ENCODE measurements at regions not wholly inside any gene's neighbourhood (a gene's known extent, or its start where the extent isn't known, plus 50 kb on each side); places are given as distances from the start of the nearest gene placed in this dataset.

DNA sequence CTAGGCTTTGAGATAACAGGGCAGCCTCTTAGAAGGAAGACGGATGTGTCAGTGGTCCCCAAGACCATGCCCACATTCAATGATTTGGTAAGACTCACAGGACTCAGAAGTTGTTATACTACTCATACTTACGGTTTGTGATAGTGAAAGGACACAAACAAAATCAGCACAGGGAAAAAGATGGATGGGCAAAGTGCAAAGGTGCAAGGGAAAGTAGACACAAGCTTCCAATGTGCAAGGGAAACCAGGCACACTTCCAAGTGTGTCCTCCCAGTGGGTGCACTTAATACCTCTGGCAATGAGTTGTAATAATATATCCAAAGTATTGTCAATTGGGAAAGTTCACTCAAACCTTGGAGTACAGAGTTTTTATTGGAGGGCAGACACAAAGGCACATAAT, 53.8 kb upstream of the VCX start:
- DNase-seq, result no peak

DNA sequence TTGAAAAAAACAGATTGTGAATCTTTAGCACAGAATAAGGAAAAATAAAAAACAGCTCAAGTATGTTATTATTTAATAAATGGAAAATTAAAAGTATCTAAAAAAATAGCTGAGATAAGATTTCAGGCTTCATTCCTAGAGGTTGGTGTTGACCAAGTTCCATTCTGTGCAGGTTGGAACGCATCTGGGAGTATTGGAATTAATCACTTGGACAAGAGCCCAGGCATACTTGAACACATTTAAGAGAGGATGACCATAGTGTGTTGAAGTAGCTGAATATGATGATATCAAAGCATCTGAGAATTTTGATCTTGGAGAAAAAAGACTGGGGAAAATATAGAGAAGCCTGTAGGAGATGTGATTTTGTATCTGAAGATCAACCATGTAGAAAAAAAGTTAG, 54.6 kb upstream of the VCX start:
- DNase-seq, result no peak

DNA sequence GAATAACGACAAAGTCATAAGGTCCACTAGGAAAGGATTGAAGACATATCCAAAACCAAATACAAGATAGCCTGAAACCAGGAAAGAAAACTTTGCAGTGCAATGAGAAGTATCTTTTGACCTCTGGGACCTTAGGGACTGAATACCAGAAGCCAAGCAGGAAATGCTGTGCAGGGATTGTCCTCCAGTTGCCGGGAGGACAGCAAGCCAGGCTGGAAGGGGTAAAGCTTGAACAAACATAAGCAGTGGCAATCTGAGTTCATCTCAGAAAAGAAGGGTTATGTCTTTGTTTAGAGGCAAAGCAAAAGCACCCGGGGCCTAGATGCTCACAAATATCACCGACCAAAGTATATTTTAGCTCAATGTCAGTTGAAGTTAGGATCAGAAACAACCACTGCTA, 55.3 kb upstream of the VCX start:
- no peak for DNase-seq

DNA sequence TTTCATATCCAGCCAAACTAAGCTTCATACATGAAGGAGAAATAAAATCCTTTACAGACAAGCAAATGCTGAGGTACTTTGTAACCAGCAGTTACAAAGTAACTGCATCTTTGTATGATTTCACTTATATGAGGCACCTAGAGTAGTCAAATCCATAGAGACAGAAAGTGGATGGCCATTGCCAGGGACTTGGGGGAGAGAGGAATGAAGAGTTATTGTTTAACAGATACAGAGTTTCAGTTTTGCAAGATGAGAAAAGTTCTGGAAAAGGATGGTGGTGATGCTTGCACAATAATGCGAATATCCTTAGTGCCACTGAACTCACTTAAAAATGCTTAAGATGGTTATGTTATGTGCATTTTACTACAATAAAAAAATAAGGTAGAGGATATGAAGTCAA, 58.4 kb upstream of the VCX start:
- no peak for DNase-seq

DNA sequence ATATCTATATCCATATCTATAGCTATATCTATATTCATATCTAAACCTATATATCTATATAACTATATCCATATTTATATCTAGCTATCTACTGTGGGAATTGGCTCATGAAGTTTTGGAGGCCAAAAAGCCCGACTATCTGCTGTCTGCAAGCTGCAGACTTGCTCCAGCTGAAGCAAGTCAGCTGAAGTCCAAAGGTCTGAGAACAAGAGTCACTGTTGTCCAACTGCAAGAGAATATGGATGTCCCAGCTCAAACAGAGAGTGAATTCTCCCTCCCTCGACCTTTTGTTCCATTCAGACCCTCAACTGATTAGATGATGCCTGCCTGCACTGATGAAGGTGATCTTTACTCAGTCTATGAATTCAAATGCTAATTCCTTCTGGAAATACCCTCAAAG, 63.3 kb upstream of the VCX start:
- no peak for DNase-seq

DNA sequence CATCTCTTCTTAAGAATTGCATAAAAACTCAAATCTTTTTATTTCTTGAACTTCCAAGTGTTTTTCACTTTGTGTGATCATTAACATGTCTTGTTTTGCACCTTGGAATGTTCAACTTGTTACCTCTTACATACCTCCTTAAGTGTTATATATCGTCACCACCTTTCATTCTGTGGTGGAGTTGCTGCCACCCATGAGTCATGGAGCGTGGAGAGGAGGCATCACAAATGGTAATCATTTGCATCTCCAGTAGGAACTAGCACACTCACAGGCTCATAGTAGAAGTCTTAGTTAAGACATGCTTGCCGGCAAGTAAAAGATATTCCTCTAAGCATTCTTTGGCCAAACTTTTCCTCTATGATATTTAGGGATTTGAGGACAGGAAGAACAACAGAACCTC, 67.0 kb upstream of the VCX start:
- no peak for DNase-seq

DNA sequence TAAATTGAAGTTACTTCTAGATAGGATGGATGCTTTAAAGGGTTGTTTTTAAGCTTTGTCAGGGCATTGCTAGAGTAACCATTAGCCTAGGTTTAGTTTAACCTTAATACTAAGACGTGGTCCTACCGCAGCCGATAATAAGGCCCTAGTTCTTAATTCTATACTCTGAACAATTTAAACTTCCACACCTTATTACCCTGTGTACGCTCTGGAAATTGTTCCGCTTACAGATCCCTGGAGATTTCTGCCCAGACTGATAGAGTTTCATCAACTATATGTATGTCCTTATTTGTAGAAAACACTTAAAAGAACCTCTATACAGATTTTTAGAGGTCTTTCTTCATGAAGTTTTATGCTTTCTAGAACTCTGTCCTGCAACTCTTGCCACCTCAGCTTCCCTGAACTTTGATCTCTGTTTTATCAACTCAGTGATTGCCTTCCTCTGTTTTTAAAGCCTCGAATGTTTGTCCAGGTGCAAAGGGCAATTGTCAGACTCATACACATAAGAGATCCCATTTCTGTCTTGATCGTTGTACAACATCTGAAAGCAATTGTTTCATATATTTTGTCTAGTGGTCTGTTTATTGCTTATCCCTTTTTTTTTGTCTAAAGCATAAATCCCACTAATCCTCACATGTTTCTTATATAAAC, 71.1 kb upstream of the VCX start:
- DNase-seq, result no peak

DNA sequence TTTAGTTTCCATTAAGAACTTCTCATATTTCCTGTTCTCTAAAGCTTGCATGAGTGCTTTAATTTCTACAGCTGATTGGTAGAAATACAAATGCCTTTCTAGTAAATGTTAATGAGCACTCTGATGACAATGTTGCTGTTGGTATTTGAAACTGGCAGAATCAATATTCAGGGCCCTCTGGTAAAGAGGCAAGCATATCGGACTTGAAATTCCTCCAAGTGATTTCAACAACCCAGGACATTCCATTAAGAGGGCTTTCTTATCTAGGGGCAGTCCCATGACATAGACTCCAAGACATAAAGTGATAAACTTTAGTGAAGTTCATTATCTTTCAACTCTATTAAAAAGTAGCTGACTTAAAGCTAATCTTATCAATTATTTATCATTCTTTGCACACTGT, 83.1 kb upstream of the VCX start:
- no peak for DNase-seq

DNA sequence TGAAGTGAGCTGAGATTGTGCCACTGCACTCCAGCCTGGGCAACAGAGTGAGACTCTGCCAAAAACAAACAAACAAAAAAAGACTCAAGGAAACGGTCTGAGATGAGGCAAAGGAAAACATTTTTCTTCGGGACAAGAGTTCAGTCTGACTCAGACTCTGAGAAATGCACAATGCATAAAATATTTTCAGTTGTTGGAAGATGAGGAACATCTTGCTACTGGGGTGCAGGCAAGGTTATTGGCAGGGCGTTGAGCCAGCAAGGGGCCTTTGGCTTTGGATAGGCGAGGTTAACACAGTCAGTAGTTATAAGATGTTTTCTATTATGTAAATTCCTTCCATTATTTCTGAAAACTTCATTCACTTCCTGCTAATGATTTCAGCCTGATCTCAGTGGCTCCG, 96.1 kb upstream of the VCX start:
- DNase-seq, result peak; percentile 4

DNA sequence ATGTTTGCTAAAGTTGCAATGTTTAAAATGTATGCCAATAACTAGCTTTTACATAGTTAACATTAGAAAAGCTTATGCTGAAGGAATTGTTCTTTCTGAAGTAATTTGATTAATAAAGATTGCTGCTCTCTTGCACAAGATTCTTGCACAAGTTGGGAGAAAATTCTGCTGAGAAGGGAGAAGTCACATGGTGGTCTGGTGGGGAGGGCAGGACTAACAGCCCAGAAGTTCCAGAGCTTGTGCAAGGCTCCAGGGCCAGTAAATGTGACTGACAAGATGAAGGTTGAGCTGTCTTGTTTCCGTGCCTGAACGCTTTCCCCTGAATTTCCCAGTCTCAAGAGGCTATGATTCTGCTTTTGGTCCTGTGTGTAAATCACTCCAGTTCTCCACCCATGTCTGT, 112.9 kb upstream of the VCX start:
- DNase-seq, result no peak

DNA sequence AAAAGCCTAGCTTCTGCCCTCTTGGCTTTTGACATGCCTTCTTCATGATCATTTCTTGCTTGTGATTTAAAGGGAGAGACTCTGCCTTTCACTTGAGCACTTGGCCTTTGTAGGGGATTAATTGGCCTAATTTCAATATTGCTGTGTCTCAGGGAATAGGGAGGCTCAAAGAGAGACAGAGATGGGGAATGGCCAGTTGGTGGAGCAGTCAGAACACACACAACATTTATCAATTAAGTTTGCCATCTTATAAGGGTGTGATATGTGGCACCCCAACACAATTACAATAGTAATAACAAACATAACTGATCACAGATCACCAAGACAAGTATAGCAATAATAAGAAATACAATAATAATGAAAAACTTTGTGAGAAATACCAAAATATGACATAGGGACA, 122.5 kb upstream of the VCX start:
- DNase-seq, result no peak

DNA sequence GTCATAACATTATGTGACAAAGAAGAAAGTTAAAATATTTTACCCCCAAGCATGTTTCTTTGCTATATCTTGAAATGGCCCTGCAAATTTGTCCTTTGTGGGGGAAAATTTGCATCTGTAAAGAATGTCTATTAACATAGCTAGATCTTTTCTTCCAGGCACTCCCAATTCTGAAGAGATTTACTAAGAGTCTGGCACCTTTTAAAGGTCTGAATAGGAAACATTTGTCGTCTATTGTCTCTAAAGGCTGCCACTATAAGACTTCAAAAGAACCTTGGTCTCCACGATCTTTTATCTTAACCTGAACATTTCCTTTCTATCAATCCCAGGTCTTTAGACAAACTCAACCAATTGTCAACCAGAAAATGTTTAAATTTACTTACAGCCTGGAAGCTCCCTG, 128.6 kb upstream of the VCX start:
- DNase-seq, result no peak

DNA sequence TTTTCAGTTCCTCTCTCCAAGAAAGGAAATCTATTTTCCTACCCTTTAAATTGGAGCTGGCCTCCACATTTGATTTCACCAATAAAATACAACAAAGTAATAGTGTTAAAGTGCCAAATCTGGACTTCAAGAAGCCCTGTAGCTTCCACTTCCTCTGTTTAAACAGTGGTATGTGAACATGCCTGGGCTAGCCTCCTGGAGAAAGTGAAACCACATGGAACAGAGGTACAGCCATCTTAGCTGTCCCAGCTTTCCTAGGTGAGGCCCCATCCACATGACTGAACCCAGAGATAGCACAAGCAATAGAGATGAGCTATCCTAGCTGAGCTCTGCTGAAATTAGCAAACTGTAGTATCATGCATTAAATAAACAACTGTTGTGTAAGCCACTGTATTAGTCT, 131.8 kb upstream of the VCX start:
- peak; percentile 0 for DNase-seq

DNA sequence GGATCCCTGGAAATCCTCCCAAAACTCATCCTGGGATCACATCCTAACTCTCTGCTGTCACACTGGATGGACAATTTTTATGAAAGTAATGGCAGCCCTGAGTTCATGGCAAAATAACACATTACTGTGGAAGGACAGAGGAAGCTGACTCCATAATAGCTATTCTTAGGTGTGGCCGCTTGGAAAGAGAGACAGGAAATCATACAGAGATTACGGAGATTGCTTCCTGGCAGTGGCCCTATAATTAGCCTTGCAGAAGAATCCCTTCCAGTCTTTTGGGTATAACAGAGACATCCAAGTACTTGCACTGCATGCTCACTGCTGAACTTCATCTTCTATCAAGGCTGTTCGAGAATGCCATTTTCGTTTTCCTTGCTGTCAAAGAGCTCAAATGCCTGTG, 133.1 kb upstream of the VCX start:
- DNase-seq, result no peak

DNA sequence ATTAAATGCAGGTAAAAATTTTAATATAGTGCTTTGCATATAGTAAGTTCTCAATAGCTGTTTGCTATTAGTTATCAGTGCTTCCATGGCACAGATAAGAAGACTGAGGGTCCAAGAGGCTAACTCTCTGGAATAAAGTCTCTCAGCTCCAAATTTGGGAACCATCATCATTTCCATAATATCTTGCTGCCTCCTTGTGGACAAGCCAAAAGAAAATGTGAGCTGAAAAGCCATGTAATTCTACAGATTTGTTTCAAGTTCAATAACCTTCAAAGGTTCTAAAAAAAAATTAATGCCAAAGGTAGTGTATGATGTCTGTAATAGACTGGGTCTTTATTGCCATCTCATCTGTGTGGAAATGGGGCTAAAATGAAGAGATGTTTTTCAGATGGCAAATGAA, 136.9 kb upstream of the VCX start:
- peak; percentile 5 for DNase-seq

DNA sequence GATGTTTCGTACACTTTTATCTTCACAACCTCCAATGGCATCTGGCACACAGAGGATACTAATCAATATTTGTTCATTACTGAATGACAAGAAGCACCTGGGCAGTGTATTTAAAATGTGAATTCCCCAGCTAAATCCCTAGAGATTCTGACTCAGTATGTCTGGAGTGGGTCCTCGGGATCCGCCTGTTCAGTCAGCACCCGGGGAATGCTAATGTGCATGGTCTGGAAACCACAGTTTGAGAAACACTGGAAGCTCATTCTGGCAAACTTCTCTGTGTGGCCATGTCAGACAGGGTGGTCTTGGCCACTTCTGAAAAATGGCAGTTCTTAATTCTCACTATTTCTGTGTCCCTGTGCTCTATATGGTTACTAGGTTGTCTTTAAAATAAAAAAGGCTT, 138.8 kb upstream of the VCX start:
- DNase-seq, result peak; percentile 8

DNA sequence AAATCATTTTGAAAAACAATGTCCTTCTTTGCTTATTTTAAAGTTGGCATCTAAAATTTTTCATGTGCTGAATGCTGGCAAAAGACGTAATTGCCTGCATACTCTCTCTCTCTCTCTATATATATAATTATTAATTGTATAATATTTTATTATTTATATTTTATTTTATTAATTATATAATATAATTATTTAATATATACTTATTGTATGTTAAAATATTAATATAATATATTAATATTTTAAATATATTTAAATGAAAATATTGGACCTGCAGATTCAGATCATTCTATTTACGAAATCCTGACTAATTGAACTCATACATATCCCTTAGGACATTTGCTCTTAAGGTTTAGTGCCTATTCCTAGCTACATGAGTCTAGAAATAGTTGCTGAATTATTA, 144.7 kb upstream of the VCX start:
- no peak for DNase-seq

DNA sequence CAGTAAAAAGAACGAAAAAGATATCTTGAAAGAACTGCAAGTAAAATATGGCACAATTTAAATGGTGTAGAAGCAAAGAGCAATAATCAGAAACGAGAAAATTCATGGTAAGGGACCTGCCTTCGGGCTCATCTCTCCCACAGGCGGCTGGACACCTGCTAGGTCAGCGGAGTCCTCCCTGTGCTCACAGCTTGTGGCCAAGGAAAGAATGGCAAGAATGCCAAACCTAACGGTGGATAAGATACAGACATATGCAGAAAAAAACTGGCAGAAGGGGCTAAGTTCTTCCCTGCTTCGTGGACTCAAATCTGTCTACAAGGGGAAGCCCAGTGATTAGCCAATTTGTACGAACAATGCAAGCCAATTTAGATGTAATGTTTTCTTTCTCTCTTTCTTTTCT, 152.1 kb upstream of the VCX start:
- no peak for DNase-seq

DNA sequence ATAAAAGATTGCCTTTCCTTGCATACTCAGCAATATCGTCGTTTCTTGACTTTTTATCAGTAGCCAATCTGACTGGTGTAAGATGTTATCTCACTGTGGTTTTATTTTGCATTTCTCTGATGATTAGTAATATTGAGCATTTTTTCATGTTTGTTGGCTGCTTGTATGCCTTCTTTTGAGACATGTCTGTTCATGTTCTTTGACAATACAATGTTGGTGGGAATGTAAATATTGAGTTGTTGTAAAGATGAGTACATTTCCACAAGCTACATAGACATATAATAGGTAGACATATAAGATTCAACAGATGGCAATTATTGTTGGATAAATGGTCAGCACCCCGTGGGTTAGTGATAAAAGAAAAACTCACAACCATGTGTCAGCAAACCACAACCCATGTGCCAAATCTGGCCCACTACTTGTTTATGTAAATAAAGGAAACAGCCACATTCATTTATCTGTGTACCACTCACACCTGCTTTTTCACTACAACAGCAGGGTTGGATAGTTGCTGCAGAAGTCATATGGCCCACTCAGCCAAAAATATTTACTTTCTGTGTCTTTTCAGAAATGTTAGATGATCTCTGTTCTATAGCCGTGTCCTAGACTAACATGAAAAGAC, 153.1 kb upstream of the VCX start:
- DNase-seq, result no peak

DNA sequence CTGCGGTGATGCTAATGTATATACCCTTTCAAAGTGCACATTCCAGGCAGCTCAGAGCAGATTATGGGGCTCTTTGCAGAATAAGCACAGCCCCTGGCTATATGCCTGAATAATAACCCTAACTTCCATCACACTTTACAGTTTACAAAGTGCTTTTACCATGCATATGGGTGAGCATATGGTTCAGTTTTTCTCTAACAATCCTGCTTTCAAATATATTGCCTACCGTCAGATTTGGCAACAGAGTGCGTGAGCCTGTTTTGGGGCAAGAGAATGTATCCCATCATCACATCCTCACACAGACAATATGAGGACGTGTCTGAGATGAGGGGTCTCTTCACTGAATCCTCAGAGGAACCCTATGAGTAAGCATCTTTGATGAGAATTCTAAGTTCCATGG, 162.8 kb upstream of the VCX start:
- no peak for DNase-seq

DNA sequence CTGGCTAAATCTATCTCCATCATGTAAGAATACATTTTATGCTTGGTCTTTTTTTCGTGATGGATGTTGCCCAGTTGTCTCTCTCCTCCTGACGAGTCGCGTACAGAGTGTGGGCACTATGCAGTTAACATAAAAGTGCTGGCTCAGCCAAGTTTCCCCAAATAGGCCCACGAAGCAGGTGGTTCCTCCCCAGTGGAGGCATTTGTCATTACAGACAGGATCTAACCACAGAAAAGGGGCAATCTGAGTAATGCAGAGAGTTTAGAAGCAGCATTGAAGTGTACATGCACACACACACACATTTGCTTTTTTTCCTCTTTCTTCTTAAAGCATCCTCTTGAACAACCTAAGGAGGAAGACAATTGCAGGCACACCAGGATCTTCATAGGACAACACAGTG, 188.7 kb upstream of the VCX start:
- DNase-seq, result no peak

DNA sequence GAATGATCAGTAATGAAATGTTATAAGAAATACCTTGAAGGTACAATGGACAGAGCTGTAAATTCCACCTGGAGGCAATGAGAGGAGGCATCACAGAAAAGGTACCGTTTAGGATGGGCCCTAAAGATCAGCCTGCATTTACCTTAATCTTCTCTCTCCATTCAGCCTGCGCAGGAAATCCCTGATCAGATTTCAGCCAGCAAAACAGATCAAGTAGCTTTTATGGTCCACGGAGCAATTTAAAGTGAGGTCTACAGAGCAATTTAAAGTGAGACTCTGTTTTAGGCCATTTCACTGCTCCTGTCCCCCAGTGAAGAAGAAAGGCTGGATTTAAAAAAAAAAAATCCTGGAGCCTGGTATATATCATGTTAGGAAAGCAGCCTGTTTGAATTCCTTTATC, 195.1 kb upstream of the VCX start:
- no peak for DNase-seq

DNA sequence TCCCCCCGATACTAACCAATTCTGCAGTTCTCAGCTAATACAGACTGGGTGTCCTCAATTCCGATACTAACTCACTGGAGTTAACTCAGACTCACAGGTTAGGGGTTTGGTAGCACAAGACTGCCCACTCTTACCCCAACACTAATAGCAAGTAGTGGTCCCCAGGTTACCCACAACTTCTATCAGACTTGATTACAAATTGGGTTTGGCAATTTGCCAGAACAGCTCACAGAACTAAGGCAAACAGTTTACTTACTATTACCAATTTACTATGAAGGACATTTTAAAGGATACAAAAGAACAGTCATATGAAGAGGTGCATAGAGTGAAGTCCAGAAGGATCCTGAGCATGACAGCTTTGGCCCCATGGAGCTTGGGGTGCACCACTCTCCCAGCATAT, 201.8 kb upstream of the VCX start:
- DNase-seq, result no peak

DNA sequence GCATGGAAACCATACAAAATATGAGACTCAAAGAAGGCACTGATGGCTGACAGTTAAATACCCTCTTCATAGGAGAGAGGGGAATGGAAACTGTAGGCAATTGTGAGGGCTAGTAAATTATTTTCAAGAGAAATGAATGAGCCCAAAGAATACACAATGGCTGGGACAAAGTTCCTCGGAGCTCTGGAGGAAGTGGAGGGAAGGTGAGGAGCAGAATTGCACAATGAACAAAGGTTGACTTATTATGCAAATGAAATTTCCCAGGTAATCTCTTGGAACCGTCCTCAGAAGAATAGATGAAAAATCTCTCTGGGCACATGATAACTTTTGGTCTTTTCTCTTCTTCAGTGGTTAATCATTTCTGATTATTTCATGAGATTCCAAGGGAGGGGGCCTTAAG, 202.6 kb upstream of the VCX start:
- DNase-seq, result no peak

DNA sequence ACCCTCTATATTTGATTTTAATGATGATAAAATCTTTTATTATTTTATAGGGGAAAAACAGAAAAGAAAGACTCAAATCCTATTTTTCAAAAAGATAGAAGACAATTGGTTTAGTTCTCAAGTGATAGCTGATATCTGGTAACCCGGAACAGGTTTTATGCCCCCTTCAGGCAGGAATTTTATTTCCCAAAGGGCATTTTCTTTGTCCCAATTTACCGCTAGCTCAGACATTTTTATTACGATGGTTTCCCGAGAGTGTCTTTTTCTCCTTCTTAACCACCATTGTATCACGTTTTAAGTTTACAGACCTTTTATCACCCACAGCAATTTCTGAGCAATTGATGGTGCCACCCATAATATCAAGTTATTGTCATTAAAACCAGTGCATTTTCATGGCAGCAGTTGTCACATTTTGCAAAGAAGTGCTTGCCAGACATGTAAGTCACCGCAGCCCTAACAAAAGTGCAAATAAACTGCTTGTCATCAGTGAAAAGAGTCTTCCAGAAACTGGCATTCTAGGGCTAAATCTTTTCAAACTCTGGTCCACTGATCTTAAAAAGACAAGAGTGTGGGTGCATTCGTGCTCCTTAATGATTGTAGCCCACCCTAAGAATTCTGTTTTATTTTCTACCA, 204.8 kb upstream of the VCX start:
- no peak for DNase-seq
